Stimulated activated CD8-positive, alpha-beta memory T cell treated with anti-CD3 and anti-CD28 coated beads, Interleukin-2, amount 100 ng/mL, for 48 hours (primary cell): ENCODE measurements at regions not wholly inside any gene's neighbourhood (a gene's known extent, or its start where the extent isn't known, plus 50 kb on each side); places are given as distances from the start of the nearest gene placed in this dataset.
"Not testable (repeated sequence)": the region's sequence is repeated elsewhere in the genome, so short reads cannot be mapped to it uniquely, and the experiment has no call there.

Experiments
- DNase-seq, 2 donors: peaks; one replicate each; pipeline ENCODE4 v3.0.0-alpha.2; 2020; ENCODE audit warnings: low read depth in 2 of 2

- no peak for DNase-seq
These were observed 402.3 kb upstream of the ASIC2 start for GRCh38 chr17:33695431-33695830.

GRCh38 chr17:33696102-33696501 is 403.0 kb upstream of the ASIC2 start:
- no peak for DNase-seq

DNA sequence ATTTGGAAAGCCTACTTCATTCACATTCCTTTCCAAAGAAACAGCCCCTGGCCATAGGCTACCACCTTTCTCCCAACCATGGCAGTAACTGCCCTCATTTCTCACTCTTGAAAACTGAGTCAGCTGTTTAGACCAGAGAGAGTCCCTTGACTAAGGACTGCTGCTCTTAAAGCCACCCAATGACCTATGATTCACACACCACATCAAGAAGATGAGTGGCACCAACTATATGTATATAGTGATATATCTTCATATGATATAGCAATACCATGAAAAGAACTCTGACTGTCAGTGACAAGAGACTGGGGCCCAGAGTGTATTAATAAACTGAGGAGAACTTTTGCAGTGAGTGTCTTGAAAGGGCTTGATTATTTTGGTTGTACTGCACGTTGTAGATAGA is 404.5 kb upstream of the ASIC2 start:
- no peak for DNase-seq

- no peak for DNase-seq
These were observed 408.8 kb upstream of the ASIC2 start for GRCh38 chr17:33701910-33702309.

- no peak for DNase-seq
These were observed 411.8 kb upstream of the ASIC2 start for GRCh38 chr17:33704856-33705255.

DNA sequence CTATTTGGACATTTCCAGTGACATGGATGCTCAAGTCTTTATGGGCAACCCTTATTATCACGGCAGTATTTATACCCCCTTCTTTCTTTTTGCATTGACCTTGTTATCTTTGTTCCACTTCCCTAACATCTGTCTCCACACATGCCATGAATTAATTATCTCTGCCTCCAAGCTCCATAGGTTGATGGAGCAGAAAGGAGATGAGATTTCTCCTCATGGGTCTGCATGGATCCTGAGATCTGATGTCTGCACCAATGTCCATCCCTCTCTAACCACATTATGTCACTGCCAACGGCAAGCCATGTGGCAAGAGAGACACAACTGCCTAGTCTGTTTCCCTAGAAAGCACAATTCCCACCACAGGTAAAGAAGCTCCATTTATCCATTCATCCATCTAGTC is 416.8 kb upstream of the ASIC2 start:
- no peak for DNase-seq

DNA sequence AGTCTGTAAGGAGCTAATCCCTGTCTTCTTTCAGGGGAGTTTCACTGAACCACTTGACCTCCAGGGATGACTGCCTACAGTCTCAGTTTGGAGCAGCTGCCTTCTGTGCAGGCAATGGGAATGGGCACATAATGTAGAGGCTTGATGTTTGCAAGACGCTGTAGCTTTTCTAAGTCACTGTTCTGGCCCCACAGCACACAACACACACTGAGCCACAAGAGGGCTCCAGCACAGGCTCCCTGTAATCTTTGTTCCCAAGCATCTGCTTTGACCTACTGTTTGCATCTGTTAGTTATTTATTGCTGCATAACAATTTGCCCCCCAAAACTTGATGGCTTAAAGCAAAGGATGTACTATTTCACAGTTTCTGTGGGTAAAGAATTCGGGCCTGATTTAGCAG is 419.0 kb upstream of the ASIC2 start:
- no peak for DNase-seq

- DNase-seq, result no peak
These were observed 423.9 kb upstream of the ASIC2 start for GRCh38 chr17:33716957-33717356.

- not testable (repeated sequence) for DNase-seq
These were observed 430.6 kb upstream of the ASIC2 start for GRCh38 chr17:33723736-33724135.

DNA sequence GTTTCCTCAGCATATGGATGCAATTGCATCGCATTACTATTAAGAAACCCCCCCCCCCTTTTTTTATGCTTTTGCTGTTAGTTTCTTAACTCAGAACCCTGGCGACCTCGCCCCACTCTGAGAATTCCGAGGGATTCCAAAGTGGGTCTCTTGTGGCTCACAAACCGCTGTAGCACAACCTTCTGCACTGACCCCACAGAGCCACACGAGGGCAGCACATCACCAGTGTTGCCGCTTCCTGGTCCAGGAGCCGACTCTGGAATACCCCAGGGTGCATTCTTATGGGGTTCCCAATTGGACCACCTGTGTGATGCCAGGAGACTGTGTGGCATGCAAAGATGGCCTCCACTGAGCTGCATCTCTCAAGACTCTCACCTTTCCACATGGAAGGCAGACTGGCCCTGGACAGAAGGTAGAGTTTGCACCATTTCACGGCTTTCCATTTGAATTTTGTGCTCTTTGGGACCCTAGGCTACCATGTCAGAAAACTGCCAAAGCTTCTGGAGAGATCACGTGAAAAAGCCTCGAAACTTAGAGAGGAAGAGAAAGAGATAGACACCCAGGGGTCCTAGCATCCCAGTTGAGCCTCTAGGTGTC is 432.7 kb upstream of the ASIC2 start:
- peak in 1 of 2 donors; percentile 2 for DNase-seq

DNA sequence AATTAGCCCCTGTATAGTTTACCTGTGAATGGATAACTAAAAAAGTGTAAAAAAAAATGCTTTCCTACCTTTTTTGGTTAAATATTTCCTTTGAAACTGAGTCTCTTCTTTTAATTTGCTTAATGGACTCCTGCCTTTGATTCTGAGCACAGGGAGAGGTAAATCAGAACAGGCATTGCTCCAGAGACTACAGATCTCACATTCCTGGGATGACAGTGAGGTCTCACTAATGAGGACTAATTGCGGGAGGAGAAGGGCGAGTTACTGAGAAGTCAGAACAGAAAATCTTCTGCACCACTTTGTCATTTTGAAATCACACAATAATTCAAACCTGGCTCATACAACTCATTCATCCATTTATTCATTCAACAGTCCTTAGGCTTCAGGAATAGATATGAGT is 437.0 kb upstream of the ASIC2 start:
- no peak for DNase-seq

- DNase-seq, result no peak
These were observed 439.0 kb upstream of the ASIC2 start for GRCh38 chr17:33732116-33732515.

- DNase-seq, result no peak
These were observed 446.6 kb upstream of the ASIC2 start for GRCh38 chr17:33739714-33740113.

DNA sequence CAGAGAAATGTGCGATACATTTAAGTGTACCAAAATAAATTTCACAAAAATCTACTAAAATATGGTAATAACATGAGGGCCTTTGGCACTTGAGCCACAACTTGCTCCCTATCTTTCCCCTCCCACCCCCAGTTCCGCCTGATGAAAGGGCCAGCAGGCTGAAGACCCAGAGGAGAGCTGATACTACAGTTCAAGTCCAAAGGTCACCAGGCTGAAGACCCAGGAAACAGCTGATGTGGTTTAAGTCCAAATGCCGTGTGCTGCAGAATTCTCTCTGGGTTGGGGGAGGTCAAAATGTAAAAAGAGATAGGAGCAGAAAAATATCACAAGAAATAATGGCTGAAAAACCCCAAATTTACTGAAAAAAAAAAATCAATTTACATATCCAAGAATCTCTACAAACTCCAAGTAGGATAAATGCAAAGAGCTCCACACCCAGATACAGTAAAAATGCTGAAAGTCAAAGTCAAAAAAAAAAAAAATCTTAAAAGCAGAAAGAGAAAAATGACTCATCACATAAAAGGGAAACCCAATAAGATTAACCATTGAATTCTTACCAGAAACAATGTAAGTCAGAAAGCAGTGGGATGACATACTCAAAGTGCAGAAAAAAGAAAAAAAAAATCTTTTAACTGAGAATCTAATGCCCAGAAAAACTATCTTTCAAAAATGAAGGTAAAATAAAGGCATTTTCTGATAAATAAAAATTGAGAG is 452.1 kb upstream of the ASIC2 start:
- no peak for DNase-seq

DNA sequence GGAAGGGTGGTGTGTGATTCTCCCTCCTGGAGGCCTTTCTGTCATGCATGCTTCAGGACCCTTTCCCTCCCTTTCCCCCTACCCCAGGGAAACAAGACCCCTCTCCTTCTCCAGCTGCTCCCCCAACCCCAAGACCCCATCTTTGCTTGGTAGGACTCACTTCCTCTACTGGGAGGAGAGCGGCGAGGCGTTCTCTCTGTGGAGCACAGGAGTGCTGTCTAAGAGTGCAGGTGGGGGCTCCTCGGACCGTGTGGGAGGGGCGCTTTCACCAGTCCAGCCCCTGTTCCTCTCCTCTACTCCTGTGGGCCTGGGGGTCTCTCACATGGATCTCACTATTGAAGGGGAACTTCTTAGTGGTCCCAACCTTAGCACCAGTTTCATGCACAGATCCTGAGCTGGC is 456.1 kb upstream of the ASIC2 start:
- no peak for DNase-seq

- DNase-seq, result peak; percentile 20 to 41
These were observed 458.0 kb upstream of the ASIC2 start for GRCh38 chr17:33750943-33751701.

GRCh38 chr17:33751702-33752065 is 458.6 kb upstream of the ASIC2 start:
- DNase-seq, result no peak

GRCh38 chr17:33753452-33753851 is 460.4 kb upstream of the ASIC2 start:
- DNase-seq, result no peak

DNA sequence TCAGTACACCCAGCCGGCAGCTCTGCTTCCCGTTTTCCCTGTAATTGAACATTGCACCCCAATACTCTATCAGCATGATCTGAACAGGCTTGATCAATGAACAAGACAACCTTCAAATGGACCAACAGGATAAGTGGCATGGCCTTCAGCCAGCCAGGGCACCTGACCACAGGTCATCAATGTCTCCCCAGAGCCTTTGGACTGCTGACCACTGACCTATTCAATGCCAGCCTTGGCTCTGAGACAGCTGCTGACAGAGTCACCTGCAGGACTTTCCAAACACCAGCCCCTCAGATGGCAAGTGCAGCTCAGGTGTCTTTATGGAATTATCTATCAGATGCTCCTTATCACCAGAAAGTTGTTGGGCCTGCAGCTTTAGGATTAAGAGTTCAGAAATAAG is 462.9 kb upstream of the ASIC2 start:
- DNase-seq, result no peak

DNA sequence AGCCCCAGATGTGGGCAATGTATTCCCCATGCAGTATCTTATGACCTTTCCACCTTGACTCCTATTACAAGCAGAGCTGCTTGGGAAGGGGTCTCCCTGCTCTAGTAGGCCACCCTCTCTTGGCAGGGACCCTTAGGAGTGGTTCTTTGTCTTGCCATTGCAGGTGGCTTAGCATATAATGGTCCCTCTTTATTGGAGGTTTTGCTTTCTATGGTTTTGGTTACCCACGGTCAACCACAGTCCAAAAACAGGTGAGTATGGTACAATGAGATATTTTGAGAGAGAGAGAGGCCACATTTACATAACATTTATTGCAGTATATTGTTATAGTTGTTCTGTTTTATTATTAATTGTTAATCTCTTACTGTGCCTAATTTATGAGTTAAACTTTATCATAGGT is 472.8 kb upstream of the ASIC2 start:
- DNase-seq, result no peak

GRCh38 chr17:33766721-33767120 is 473.6 kb upstream of the ASIC2 start:
- DNase-seq, result no peak

DNA sequence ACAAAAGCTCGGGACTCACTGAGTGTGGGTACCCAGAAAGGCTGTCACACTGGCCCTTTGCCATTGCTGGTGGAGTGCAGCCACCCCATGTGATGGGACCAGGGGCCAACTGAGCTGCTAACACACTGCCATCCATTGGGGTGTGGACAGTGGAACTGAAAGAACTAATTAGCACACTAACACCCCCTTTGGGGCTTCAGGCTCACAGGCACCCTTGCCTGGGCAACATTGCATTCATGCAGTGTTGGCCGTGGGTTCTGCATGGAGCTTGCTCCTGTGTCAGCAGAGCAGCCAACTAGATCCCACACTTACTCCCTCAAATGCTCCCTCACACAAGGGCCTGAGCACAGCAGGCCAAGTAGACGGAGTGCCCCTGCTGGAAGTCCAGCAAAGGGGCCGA is 476.0 kb upstream of the ASIC2 start:
- no peak for DNase-seq

DNA sequence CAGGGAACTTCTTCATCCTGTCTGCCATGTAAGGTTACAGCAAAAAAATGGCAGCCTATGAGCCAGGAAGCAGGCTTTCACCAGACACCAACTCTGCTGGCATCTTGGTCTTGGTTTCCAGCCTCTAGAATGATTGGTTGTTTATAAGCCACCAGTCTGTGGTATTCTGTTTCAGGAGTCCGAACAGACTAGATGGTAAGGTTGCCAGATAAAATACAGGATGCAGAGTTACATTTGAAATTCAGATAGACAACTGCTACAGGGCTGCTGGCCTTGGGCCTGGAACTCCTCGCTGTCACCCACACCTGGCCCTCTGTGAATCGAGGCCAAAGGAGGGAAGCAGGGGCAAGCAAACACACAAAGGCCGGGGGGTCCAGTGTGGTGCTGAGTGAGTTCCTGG is 478.8 kb upstream of the CCL2 start:
- DNase-seq, result no peak
